Astrocyte (in vitro differentiated cells and primary cell): ENCODE measurements at regions not wholly inside any gene's neighbourhood (a gene's known extent, or its start where the extent isn't known, plus 50 kb on each side); places are given as distances from the start of the nearest gene placed in this dataset.

Experiments
- EZH2 ChIP-seq: IDR thresholded peaks from 2 replicates; pipeline ENCODE4 v1.6.1; 2012; ENCODE audit warnings: mild to moderate bottlenecking, low read length, inconsistent platforms; ENCODE audit not compliant: insufficient read depth
- TF ChIP-seq, protein P1 (sequence below): IDR thresholded peaks from 2 replicates; pipeline ENCODE4 v1.5.1; 2011; ENCODE audit warnings: low read depth, mild to moderate bottlenecking, inconsistent platforms, low read length, moderate library complexity; ENCODE audit not compliant: insufficient read depth

DNA sequence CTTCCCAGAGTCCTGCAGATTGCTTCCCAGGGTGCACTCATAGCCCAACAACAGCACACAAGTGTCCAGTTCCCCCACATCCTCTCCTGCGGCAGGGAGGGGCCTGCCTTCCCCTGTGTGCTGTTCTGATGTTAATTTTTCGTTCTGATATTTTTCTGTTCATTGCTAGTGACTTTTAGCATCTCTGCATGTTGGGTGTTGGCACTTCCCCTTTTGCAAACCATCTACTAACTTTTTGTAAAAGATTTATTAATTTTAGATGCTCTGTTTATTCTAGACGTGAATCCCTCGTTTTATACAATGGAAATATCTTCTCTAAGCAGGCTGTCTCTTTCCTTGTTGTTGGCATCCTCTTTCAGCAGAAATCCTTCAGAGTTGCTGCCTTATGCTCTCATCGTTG lies 97.3 kb upstream of the DAP start:
- TF ChIP-seq, protein P1, sequence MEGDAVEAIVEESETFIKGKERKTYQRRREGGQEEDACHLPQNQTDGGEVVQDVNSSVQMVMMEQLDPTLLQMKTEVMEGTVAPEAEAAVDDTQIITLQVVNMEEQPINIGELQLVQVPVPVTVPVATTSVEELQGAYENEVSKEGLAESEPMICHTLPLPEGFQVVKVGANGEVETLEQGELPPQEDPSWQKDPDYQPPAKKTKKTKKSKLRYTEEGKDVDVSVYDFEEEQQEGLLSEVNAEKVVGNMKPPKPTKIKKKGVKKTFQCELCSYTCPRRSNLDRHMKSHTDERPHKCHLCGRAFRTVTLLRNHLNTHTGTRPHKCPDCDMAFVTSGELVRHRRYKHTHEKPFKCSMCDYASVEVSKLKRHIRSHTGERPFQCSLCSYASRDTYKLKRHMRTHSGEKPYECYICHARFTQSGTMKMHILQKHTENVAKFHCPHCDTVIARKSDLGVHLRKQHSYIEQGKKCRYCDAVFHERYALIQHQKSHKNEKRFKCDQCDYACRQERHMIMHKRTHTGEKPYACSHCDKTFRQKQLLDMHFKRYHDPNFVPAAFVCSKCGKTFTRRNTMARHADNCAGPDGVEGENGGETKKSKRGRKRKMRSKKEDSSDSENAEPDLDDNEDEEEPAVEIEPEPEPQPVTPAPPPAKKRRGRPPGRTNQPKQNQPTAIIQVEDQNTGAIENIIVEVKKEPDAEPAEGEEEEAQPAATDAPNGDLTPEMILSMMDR = no peak
- TF ChIP-seq EZH2 = no peak
